Endothelial cell (in vitro differentiated cells): ENCODE measurements at regions not wholly inside any gene's neighbourhood (a gene's known extent, or its start where the extent isn't known, plus 50 kb on each side); places are given as distances from the start of the nearest gene placed in this dataset.
"Not testable (repeated sequence)": the region's sequence is repeated elsewhere in the genome, so short reads cannot be mapped to it uniquely, and the experiment has no call there.

Experiments
- DNase-seq: peaks from one replicate; pipeline ENCODE4 v3.0.0; 2021; ENCODE audit warnings: low spot score
- H3K27ac Mint-ChIP-seq: one replicate; pipeline ENCODE4 v1.8.0; 2021; ENCODE audit warnings: mixed read lengths, inconsistent platforms; ENCODE audit not compliant: unreplicated experiment
- H3K27me3 Mint-ChIP-seq: one replicate; pipeline ENCODE4 v1.8.0; 2021; ENCODE audit warnings: mild to moderate bottlenecking, moderate library complexity, mixed read lengths, inconsistent platforms; ENCODE audit not compliant: unreplicated experiment
- H3K36me3 Mint-ChIP-seq: one replicate; pipeline ENCODE4 v1.8.0; 2021; ENCODE audit warnings: mild to moderate bottlenecking, low read depth, mixed read lengths, inconsistent platforms; ENCODE audit not compliant: unreplicated experiment
- H3K4me1 Mint-ChIP-seq: one replicate; pipeline ENCODE4 v1.8.0; 2021; ENCODE audit warnings: mild to moderate bottlenecking, mixed read lengths, inconsistent platforms; ENCODE audit not compliant: unreplicated experiment
- H3K4me3 Mint-ChIP-seq: one replicate; pipeline ENCODE4 v1.8.0; 2021; ENCODE audit warnings: mild to moderate bottlenecking, mixed read lengths, inconsistent platforms; ENCODE audit not compliant: unreplicated experiment
- H3K9me3 Mint-ChIP-seq: one replicate; pipeline ENCODE4 v1.8.0; 2021; ENCODE audit warnings: mixed read lengths, inconsistent platforms; ENCODE audit not compliant: unreplicated experiment
- CTCF ChIP-seq: fragments of 200-600 bp; sonication (generic); IDR thresholded peaks from one replicate; pipeline ENCODE4 v1.5.0; 2021; ENCODE audit warnings: antibody characterized with exemption; ENCODE audit not compliant: unreplicated experiment

- Mint-ChIP-seq H3K36me3 (no peaks in the 10 kb centered on the region), H3K4me1 (peaks cover 4% of the 10 kb centered on the region), H3K9me3 (no peaks in the 10 kb centered on the region), H3K4me3 (no peak overlapping the region), H3K27me3 (no peaks in the 10 kb centered on the region), H3K27ac (no peak overlapping the region)
- no peak for DNase-seq
- TF ChIP-seq CTCF, result no peak
These were observed 183.3 kb upstream of the ELAVL2 start for GRCh38 chr9:24009322-24009721.

GRCh38 chr9:24007185-24007584 lies 181.1 kb upstream of the ELAVL2 start:
- Mint-ChIP-seq H3K27ac (no peak overlapping the region), H3K9me3 (no peaks in the 10 kb centered on the region), H3K27me3 (no peaks in the 10 kb centered on the region), H3K36me3 (no peaks in the 10 kb centered on the region), H3K4me3 (no peak overlapping the region), H3K4me1 (peaks cover 4% of the 10 kb centered on the region)
- no peak for DNase-seq
- TF ChIP-seq CTCF, result no peak

- not testable (repeated sequence) for H3K36me3 Mint-ChIP-seq, H3K27me3 Mint-ChIP-seq, H3K9me3 Mint-ChIP-seq, H3K4me3 Mint-ChIP-seq, H3K4me1 Mint-ChIP-seq, DNase-seq, H3K27ac Mint-ChIP-seq
These were observed 165.8 kb upstream of the ELAVL2 start for GRCh38 chr9:23991874-23992273.

- Mint-ChIP-seq H3K27ac (no peak overlapping the region), H3K9me3 (no peaks in the 10 kb centered on the region), H3K36me3 (no peaks in the 10 kb centered on the region), H3K4me3 (no peak overlapping the region), H3K4me1 (no peaks in the 10 kb centered on the region), H3K27me3 (no peaks in the 10 kb centered on the region)
- no peak for TF ChIP-seq CTCF
- DNase-seq, result no peak
These were observed 153.5 kb upstream of the ELAVL2 start for GRCh38 chr9:23979491-23979890.

GRCh38 chr9:23962101-23962500 lies 136.1 kb upstream of the ELAVL2 start:
- no peak overlapping the region for H3K27ac Mint-ChIP-seq
- H3K27me3 Mint-ChIP-seq, result peaks cover 7% of the 10 kb centered on the region
- H3K4me3 Mint-ChIP-seq, result no peak overlapping the region
- H3K4me1 Mint-ChIP-seq, result peaks cover 4% of the 10 kb centered on the region
- no peaks in the 10 kb centered on the region for H3K9me3 Mint-ChIP-seq
- peaks cover 9% of the 10 kb centered on the region for H3K36me3 Mint-ChIP-seq
- no peak for DNase-seq
- no peak for TF ChIP-seq CTCF

GRCh38 chr9:23945897-23946296 lies 119.9 kb upstream of the ELAVL2 start:
- TF ChIP-seq CTCF, result no peak
- H3K36me3 Mint-ChIP-seq, result peaks cover 4% of the 10 kb centered on the region
- H3K9me3 Mint-ChIP-seq, result no peaks in the 10 kb centered on the region
- no peak for DNase-seq
- peaks cover 2% of the 10 kb centered on the region for H3K27me3 Mint-ChIP-seq
- H3K4me1 Mint-ChIP-seq, result no peaks in the 10 kb centered on the region
- no peak overlapping the region for H3K27ac Mint-ChIP-seq
- H3K4me3 Mint-ChIP-seq, result no peak overlapping the region
